ENCODE measurements at regions not wholly inside any gene's neighbourhood (a gene's known extent, or its start where the extent isn't known, plus 50 kb on each side); places are given as distances from the start of the nearest gene placed in this dataset.

DNA sequence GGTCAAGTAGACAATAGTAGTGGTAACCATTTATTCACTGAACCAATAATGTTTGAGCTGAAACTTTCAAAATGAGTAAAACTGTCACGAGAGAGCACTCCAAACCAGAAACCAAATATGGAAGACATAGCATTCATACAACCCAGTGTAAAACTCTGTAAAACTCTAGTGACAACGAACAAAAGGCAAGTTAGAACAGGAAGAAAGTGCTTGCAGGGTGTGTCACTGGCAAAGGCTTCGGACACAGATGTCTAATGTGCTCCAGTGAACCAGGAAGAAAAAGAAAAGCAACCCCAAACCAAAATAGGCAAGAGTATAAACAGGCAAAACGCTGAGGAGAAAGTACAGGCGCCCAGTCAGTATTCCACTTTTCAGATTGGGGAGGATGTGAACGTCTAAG lies 79.3 kb upstream of the FZD10 start:
- TF ChIP-seq, protein P1, sequence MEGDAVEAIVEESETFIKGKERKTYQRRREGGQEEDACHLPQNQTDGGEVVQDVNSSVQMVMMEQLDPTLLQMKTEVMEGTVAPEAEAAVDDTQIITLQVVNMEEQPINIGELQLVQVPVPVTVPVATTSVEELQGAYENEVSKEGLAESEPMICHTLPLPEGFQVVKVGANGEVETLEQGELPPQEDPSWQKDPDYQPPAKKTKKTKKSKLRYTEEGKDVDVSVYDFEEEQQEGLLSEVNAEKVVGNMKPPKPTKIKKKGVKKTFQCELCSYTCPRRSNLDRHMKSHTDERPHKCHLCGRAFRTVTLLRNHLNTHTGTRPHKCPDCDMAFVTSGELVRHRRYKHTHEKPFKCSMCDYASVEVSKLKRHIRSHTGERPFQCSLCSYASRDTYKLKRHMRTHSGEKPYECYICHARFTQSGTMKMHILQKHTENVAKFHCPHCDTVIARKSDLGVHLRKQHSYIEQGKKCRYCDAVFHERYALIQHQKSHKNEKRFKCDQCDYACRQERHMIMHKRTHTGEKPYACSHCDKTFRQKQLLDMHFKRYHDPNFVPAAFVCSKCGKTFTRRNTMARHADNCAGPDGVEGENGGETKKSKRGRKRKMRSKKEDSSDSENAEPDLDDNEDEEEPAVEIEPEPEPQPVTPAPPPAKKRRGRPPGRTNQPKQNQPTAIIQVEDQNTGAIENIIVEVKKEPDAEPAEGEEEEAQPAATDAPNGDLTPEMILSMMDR (IDR thresholded peaks at IDR 0.05; ENCODE audit: control insufficient read depth, insufficient read depth, low read depth, low read length, missing control alignments), result no peak
- no peak overlapping the region for H3K4me3 ChIP-seq (ENCODE audit: control insufficient read depth, low read depth, low read length)
- no peak for DNase-seq (ENCODE audit: low read depth)

DNA sequence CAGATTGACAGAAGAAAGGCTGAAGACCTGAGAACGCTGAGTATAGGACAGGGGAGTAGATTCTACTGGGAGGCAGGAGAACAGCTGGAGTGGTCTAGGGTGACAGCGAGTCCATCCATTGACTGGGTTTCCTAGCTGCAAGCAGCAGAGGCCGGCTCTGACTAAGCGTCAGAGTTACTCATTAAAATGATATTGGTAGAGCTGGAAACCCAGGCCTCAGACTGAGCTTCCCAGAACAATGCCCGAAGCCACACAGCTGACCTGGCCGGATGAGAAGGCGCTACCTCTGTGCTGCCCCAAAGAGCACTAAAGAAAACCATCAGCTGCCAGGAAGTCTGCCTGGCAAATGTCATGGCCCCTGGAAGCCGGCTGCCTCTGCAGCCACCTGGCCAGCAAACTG lies 78.5 kb upstream of the FZD10 start:
- no peak for DNase-seq (ENCODE audit: low read depth)
- TF ChIP-seq, protein P1 (IDR thresholded peaks at IDR 0.05; ENCODE audit: control insufficient read depth, insufficient read depth, low read depth, low read length, missing control alignments), result no peak
- H3K4me3 ChIP-seq (ENCODE audit: control insufficient read depth, low read depth, low read length), result no peak overlapping the region

DNA sequence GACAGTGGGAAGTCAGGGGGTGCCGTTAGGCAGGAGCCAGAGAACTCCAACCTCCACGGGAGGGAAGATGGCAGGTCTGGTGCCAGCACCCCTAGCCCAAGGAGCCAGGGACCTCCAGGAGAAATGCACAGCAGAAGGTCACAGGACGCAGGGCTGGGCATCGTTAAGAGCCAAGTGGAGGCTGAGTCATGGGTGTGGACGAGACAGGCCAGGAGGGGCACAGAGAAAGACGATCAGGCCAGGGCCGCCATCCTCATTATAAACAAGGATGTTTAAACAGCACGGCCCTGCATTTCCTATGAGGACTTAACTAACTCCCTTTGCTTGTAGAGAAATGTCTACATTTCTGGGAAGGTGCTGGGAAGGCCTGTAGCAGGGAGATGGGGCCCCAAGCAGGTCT lies 77.9 kb upstream of the FZD10 start:
- TF ChIP-seq, protein P1 (IDR thresholded peaks at IDR 0.05; ENCODE audit: control insufficient read depth, insufficient read depth, low read depth, low read length, missing control alignments), result no peak
- no peak overlapping the region for H3K4me3 ChIP-seq (ENCODE audit: control insufficient read depth, low read depth, low read length)

DNA sequence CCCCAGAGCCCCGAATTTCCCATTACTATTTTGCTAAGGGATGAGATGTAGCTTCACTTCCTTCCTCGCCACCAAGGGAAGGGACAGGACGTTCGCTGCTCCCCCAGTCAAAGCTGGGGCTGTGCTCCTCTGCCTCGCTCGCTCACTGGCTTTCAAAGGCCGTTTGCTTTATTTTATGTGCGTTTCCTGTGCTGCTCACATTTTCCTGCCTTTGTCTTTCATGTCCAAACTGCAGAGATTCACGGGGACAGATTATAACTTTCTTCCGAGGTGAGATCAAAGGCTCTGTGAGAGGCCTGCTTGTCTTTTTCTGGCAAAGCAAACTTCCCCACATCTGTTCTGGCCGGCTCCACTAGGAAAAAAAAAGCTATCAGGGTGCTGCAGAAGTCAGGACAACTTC lies 76.0 kb upstream of the FZD10 start:
- TF ChIP-seq, protein P1 (IDR thresholded peaks at IDR 0.05; ENCODE audit: control insufficient read depth, insufficient read depth, low read depth, low read length, missing control alignments), result no peak
- H3K4me3 ChIP-seq (ENCODE audit: control insufficient read depth, low read depth, low read length), result no peak overlapping the region
- no peak for DNase-seq (ENCODE audit: low read depth)

More for the DNA sequence above, 77.9 kb upstream of the FZD10 start:
- no peak for DNase-seq (ENCODE audit: low read depth)

DNA sequence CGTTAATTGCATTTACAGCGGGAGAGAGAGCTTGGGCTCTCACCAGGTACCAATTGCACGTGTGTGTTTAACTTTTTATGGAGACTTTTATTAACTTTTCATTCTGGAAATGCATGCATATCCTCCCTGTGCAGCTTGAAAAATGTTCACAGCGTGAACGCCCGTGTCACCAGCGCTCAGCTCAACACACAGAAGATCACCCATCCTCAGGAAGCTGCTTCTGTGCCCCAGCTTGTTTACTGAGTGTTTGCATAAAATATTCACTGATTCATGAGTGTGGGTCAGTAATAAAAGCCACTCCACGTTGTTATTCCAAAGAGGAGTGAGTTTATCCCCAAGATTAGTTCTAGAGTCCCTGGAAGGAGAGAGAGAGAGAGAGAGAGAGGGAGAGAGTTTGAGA lies 75.5 kb upstream of the FZD10 start:
- no peak overlapping the region for H3K4me3 ChIP-seq (ENCODE audit: control insufficient read depth, low read depth, low read length)
- no peak for DNase-seq (ENCODE audit: low read depth)
- TF ChIP-seq, protein P1 (IDR thresholded peaks at IDR 0.05; ENCODE audit: control insufficient read depth, insufficient read depth, low read depth, low read length, missing control alignments), result no peak

DNA sequence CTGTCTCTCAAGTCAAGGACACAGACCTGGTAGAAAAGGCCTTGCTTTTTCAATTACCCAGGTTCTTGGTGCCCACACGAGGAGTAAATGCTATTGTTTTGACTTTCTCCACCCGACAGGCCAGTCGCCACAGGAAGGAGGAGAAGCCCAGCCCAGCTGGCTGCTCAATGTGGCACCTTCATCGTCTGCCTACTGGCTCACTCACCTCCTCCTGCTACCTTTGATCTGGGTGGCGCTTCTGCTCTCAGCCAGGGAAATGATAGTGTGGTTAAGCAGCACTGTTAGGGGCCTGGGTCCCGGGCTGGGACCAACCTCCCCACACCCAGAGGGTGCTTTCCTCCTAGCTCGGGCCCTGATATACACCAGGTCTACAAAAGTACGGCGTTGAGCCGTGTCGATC lies 75.0 kb upstream of the FZD10 start:
- no peak overlapping the region for H3K4me3 ChIP-seq (ENCODE audit: control insufficient read depth, low read depth, low read length)
- no peak for DNase-seq (ENCODE audit: low read depth)
- TF ChIP-seq, protein P1 (IDR thresholded peaks at IDR 0.05; ENCODE audit: control insufficient read depth, insufficient read depth, low read depth, low read length, missing control alignments), result no peak

DNA sequence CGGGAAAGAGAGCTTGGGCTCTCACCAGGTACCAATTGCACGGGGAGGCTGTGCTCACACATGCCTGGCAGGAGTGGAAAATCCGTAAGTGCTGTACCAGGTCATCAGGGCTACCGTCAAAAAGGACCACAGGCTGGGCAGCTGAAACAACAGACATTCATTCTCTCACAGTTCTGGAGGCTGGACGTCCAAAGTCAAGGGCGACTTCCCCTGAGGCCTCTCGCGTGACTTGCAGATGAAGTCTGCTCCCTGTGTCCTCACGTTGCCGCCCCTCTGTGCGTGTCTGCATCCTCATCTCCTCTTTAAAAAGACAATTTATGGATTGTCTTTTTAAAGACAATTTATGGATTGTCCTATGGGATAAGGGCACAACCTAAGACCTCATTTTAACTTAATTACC lies 73.8 kb upstream of the FZD10 start:
- TF ChIP-seq, protein P1 (IDR thresholded peaks at IDR 0.05; ENCODE audit: control insufficient read depth, insufficient read depth, low read depth, low read length, missing control alignments), result no peak
- DNase-seq (ENCODE audit: low read depth), result no peak
- H3K4me3 ChIP-seq (ENCODE audit: control insufficient read depth, low read depth, low read length), result no peak overlapping the region
